ENCODE measurements at regions not wholly inside any gene's neighbourhood (a gene's known extent, or its start where the extent isn't known, plus 50 kb on each side); places are given as distances from the start of the nearest gene placed in this dataset.
A peak's percentile ranks its signal among the peaks of the same experiment; 100 is the strongest.

GRCh38 chr14:26808407-26808806 lies 210.6 kb upstream of the NOVA1 start:
- no peak for DNase-seq (ENCODE audit: low read depth)
- TF ChIP-seq CTCF (conservative IDR thresholded peaks at IDR 0.05; ENCODE audit: low read depth, low read length): no peak
- no peak overlapping the region for H3K4me3 ChIP-seq (ENCODE audit: low read length)

- TF ChIP-seq CTCF (conservative IDR thresholded peaks at IDR 0.05; ENCODE audit: low read depth, low read length): no peak
- DNase-seq (ENCODE audit: low read depth): no peak
- H3K4me3 ChIP-seq (ENCODE audit: low read length): no peak overlapping the region
Observed at GRCh38 chr14:26810631-26811030, 212.8 kb upstream of the NOVA1 start.

GRCh38 chr14:26811756-26812305 lies 214.0 kb upstream of the NOVA1 start:
- peak; percentile 55 for DNase-seq (ENCODE audit: low read depth)
- no peak for TF ChIP-seq CTCF (conservative IDR thresholded peaks at IDR 0.05; ENCODE audit: low read depth, low read length)
- H3K4me3 ChIP-seq (ENCODE audit: low read length): no peak overlapping the region

- TF ChIP-seq CTCF (conservative IDR thresholded peaks at IDR 0.05; ENCODE audit: low read depth, low read length): no peak
- no peak overlapping the region for H3K4me3 ChIP-seq (ENCODE audit: low read length)
- no peak for DNase-seq (ENCODE audit: low read depth)
Observed at GRCh38 chr14:26820138-26820537, 222.3 kb upstream of the NOVA1 start.

GRCh38 chr14:26820572-26820971 lies 222.7 kb upstream of the NOVA1 start:
- TF ChIP-seq CTCF (conservative IDR thresholded peaks at IDR 0.05; ENCODE audit: low read depth, low read length): no peak
- no peak overlapping the region for H3K4me3 ChIP-seq (ENCODE audit: low read length)
- no peak for DNase-seq (ENCODE audit: low read depth)

- DNase-seq (ENCODE audit: low read depth): no peak
- TF ChIP-seq CTCF (conservative IDR thresholded peaks at IDR 0.05; ENCODE audit: low read depth, low read length): no peak
- H3K4me3 ChIP-seq (ENCODE audit: low read length): no peak overlapping the region
Observed at GRCh38 chr14:26828741-26829140, 230.9 kb upstream of the NOVA1 start.

GRCh38 chr14:26833621-26834176 lies 235.9 kb upstream of the NOVA1 start:
- H3K4me3 ChIP-seq (ENCODE audit: low read length): no peak overlapping the region
- no peak for DNase-seq (ENCODE audit: low read depth)
- TF ChIP-seq CTCF (conservative IDR thresholded peaks at IDR 0.05; ENCODE audit: low read depth, low read length): no peak
